ENCODE measurements at regions not wholly inside any gene's neighbourhood (a gene's known extent, or its start where the extent isn't known, plus 50 kb on each side); places are given as distances from the start of the nearest gene placed in this dataset.

DNA sequence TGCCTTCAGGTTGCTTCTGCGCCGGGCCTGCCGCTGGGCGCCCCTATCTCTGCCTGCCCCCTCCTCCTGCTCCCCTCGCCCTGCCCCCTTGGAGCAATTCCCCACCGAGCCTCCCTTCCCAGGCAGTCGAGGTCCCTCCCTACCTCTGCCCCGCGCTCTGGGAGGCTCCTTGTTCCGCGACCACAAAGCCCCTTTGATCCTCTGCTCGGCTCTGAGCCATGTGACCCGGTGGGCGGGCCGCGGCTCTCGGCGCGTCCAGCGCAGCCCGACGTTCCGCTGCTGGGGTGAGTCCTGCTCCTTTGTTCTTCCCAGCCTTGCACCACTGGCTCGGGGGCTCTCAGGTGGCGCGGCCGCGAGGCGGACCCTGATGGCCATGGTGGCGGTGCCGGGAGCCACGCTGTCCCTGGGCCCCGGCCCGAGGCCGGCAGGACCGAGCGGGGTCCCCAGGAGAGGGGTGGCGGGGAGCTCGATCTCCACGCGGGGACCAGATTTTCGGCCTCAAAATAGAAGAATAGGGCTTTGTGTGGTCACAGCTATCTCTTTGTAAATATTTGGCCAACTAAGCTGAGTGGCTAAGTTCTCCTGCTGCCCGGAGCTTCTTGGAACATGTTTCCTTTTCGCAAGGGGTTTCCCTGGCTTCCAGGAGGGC is 310.6 kb downstream of the SEC14L1 start (continued):
- TF ChIP-seq ZFP1 (CRISPR knock-in tag; IDR thresholded peaks at IDR 0.05) (no peak), LEF1 (IDR thresholded peaks at IDR 0.05) (peak; percentile 92), BDP1 (IDR thresholded peaks at IDR 0.05; ENCODE audit: insufficient read depth, insufficient read length) (no peak), JUNB (CRISPR knock-in tag; conservative IDR thresholded peaks at IDR 0.05) (no peak), ZNF75A (CRISPR knock-in tag; IDR thresholded peaks at IDR 0.05) (no peak), ETV1 (tag; conservative IDR thresholded peaks at IDR 0.05; ENCODE audit: low read depth) (no peak), OTX1 (CRISPR knock-in tag; IDR thresholded peaks at IDR 0.05) (no peak), ZNF445 (CRISPR knock-in tag; IDR thresholded peaks at IDR 0.05; ENCODE audit: low read depth) (no peak), CXXC5 (CRISPR knock-in tag; IDR thresholded peaks at IDR 0.05) (peak; percentile 66), TAF15 (IDR thresholded peaks at IDR 0.05; ENCODE audit: low read depth, low read length) (no peak), SMAD4 (CRISPR knock-in tag; conservative IDR thresholded peaks at IDR 0.05) (no peak), L3MBTL2 (IDR thresholded peaks at IDR 0.05) (peak; percentile 66; the same call in 1 of the 2 replicates), SMARCE1 (IDR thresholded peaks at IDR 0.05) (no peak), RFX7 (CRISPR knock-in tag; IDR thresholded peaks at IDR 0.05) (no peak), HNRNPLL (IDR thresholded peaks at IDR 0.05; ENCODE audit: low read depth, low read length, poor library complexity, severe bottlenecking) (no peak), RB1 (IDR thresholded peaks at IDR 0.05; ENCODE audit: low read depth) (no peak), ZFX (CRISPR knock-in tag; IDR thresholded peaks at IDR 0.05) (peak; percentile 40; the same call in 1 of the 2 replicates), POLR2A (conservative IDR thresholded peaks at IDR 0.05) (peak; percentile 46), SIRT6 (IDR thresholded peaks at IDR 0.05; ENCODE audit: low read depth, low read length) (no peak)
- TF ChIP-seq, protein P1, sequence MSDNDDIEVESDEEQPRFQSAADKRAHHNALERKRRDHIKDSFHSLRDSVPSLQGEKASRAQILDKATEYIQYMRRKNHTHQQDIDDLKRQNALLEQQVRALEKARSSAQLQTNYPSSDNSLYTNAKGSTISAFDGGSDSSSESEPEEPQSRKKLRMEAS (CRISPR knock-in tag; IDR thresholded peaks at IDR 0.05) = no peak
- TF ChIP-seq, protein P2, sequence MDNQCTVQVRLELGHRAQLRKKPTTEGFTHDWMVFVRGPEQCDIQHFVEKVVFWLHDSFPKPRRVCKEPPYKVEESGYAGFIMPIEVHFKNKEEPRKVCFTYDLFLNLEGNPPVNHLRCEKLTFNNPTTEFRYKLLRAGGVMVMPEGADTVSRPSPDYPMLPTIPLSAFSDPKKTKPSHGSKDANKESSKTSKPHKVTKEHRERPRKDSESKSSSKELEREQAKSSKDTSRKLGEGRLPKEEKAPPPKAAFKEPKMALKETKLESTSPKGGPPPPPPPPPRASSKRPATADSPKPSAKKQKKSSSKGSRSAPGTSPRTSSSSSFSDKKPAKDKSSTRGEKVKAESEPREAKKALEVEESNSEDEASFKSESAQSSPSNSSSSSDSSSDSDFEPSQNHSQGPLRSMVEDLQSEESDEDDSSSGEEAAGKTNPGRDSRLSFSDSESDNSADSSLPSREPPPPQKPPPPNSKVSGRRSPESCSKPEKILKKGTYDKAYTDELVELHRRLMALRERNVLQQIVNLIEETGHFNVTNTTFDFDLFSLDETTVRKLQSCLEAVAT (IDR thresholded peaks at IDR 0.05) = no peak
- TF ChIP-seq, protein P3, sequence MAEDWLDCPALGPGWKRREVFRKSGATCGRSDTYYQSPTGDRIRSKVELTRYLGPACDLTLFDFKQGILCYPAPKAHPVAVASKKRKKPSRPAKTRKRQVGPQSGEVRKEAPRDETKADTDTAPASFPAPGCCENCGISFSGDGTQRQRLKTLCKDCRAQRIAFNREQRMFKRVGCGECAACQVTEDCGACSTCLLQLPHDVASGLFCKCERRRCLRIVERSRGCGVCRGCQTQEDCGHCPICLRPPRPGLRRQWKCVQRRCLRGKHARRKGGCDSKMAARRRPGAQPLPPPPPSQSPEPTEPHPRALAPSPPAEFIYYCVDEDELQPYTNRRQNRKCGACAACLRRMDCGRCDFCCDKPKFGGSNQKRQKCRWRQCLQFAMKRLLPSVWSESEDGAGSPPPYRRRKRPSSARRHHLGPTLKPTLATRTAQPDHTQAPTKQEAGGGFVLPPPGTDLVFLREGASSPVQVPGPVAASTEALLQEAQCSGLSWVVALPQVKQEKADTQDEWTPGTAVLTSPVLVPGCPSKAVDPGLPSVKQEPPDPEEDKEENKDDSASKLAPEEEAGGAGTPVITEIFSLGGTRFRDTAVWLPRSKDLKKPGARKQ (CRISPR knock-in tag; IDR thresholded peaks at IDR 0.05) = no peak
- TF ChIP-seq, protein P4, sequence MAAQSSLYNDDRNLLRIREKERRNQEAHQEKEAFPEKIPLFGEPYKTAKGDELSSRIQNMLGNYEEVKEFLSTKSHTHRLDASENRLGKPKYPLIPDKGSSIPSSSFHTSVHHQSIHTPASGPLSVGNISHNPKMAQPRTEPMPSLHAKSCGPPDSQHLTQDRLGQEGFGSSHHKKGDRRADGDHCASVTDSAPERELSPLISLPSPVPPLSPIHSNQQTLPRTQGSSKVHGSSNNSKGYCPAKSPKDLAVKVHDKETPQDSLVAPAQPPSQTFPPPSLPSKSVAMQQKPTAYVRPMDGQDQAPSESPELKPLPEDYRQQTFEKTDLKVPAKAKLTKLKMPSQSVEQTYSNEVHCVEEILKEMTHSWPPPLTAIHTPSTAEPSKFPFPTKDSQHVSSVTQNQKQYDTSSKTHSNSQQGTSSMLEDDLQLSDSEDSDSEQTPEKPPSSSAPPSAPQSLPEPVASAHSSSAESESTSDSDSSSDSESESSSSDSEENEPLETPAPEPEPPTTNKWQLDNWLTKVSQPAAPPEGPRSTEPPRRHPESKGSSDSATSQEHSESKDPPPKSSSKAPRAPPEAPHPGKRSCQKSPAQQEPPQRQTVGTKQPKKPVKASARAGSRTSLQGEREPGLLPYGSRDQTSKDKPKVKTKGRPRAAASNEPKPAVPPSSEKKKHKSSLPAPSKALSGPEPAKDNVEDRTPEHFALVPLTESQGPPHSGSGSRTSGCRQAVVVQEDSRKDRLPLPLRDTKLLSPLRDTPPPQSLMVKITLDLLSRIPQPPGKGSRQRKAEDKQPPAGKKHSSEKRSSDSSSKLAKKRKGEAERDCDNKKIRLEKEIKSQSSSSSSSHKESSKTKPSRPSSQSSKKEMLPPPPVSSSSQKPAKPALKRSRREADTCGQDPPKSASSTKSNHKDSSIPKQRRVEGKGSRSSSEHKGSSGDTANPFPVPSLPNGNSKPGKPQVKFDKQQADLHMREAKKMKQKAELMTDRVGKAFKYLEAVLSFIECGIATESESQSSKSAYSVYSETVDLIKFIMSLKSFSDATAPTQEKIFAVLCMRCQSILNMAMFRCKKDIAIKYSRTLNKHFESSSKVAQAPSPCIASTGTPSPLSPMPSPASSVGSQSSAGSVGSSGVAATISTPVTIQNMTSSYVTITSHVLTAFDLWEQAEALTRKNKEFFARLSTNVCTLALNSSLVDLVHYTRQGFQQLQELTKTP (IDR thresholded peaks at IDR 0.05; ENCODE audit: low read depth in 1 of 2, partially characterized antibody in 2 of 2) = no peak
